GM23248 (cell line): ENCODE measurements at regions not wholly inside any gene's neighbourhood (a gene's known extent, or its start where the extent isn't known, plus 50 kb on each side); places are given as distances from the start of the nearest gene placed in this dataset.

Experiments
- EZH2 ChIP-seq: fragments of 200-600 bp; sonication (generic); IDR thresholded peaks from 2 replicates; pipeline ENCODE4 v1.6.1; 2018; ENCODE audit warnings: antibody characterized with exemption, mild to moderate bottlenecking; ENCODE audit not compliant: insufficient read depth, poor library complexity, severe bottlenecking
- EZH2phosphoT487 ChIP-seq: fragments of 200-600 bp; sonication (generic); IDR thresholded peaks from 2 replicates; pipeline ENCODE4 v1.6.1; 2018; ENCODE audit warnings: antibody characterized with exemption, moderate library complexity, mild to moderate bottlenecking, low read depth; ENCODE audit not compliant: insufficient read depth

- TF ChIP-seq EZH2 (no peak), EZH2phosphoT487 (no peak)
Measured at GRCh38 chr1:185441605-185442004, 124.6 kb upstream of the IVNS1ABP start.
